Right lobe of liver (tissue), 6 donors: ENCODE measurements at regions not wholly inside any gene's neighbourhood (a gene's known extent, or its start where the extent isn't known, plus 50 kb on each side); places are given as distances from the start of the nearest gene placed in this dataset.
A peak's percentile ranks its signal among the peaks of the same experiment; 100 is the strongest.

ENCODE experiments used
- ATAC-seq, 4 donors: fragments of 200-7000 bp; cut with Tn5 transposase; one replicate each; pipeline ENCODE4 v1.9.1; 2020; ENCODE audit warnings: mild to moderate bottlenecking in 4 of 4, moderate library complexity in 4 of 4
- DNase-seq, 3 donors: peaks; one replicate each; pipeline ENCODE4 v3.0.0-alpha.2; 2020
- H3K27ac ChIP-seq, 3 donors: fragments of 200-600 bp; one replicate each; pipeline ENCODE4 v1.8.0; 2022
- H3K27me3 ChIP-seq, 2 donors: fragments of 200-600 bp; one replicate each; pipeline ENCODE4 v1.8.0; 2022
- H3K36me3 ChIP-seq, 4 donors: fragments of 200-600 bp; sonication (generic) in 1 of 4; one replicate each; pipeline versions ENCODE4 v1.5.1 to v1.8.0; 2017 to 2022; ENCODE audit warnings: control low read depth in 1 of 4
- H3K4me1 ChIP-seq, 4 donors: fragments of 200-600 bp; sonication (generic) in 1 of 4; one replicate each; pipeline versions ENCODE4 v1.5.1 to v1.8.0; 2017 to 2022; ENCODE audit warnings: control low read depth in 1 of 4
- H3K4me3 ChIP-seq, 3 donors: fragments of 200-600 bp; one replicate each; pipeline ENCODE4 v1.8.0; 2022
- H3K9me3 ChIP-seq, 4 donors: fragments of 200-600 bp; sonication (generic) in 1 of 4; one replicate each; pipeline versions ENCODE4 v1.5.1 to v1.8.0; 2017 to 2022; ENCODE audit warnings: control low read depth in 1 of 4
- POLR2A ChIP-seq: fragments of 450-650 bp; IDR thresholded peaks from one replicate; pipeline ENCODE4 v1.6.1; 2017; ENCODE audit warnings: antibody characterized with exemption, mild to moderate bottlenecking
- whole genome bisulfite sequencing: methylation state at CpG from one replicate; pipeline ENCODE4 v1.1.6; 2018; ENCODE audit warnings: low coverage, low lambda C conversion rate; ENCODE audit not compliant: insufficient coverage; ENCODE audit errors: missing lambda C conversion rate; 5-methylcytosine and 5-hydroxymethylcytosine counted together
- intact Hi-C, 2 donors: fragments of 100-400 bp; cut with DNase I; formaldehyde crosslinking; loops; one replicate each; pipeline versions ENCODE4 v1.11.2 to v1.14.1; 2022
- TF ChIP-seq, protein P1 (sequence below), 4 donors: fragments of 200-600 bp in 3 of 4; fragments of 450-650 bp in 1 of 4; IDR thresholded peaks; one replicate each; pipeline versions ENCODE4 v1.5.1 to v1.8.0; 2016 to 2022; ENCODE audit warnings: antibody characterized with exemption in 4 of 4, mild to moderate bottlenecking in 2 of 4
- donor health status: DM: no; HTN: yes; CAD: no.
- donor health status: DM: no; HTN: no; CAD: no.
- donor health status: DM: no; HTN: no; CAD: no.
- donor health status: DM: no; HTN: yes; CAD: no.
- donor health status: DM: no; HTN: yes; CAD: no.

DNA sequence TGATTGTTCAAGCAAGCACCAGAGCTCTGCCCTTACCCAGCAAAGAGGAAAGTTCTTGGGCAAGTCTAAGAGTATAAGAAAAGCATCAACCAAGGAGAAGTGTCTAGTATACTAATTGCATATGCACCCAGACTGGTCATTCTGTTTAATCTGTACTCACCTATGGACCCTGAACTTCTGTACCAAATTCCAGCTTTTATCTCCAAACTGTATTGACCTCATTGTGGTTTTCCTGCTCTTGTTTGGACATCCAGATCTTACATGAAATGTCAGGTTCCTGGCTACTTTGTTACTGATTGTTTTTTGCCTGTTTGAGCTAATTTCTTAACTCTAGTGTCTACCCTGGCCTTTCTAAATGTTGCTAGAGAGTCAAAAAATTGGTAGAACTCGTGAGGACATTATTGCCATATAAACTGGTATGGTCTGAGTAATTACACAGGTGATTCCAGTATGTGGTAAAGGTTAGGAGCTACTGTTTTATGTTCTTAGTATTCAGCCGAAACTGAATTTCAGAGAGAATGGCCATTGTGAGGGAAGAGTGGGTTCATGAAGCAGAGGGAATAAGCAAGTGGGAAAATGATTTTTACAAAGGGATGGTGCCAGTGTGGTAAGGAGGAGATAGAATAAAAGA is 146.3 kb downstream of the HNMT start:
- Histone ChIP-seq H3K27me3 (no peaks in the 10 kb centered on the region), H3K4me3 (no peak overlapping the region), H3K4me1 (peaks cover 0 to 9% (median 2%) of the 10 kb centered on the region in 4 donors), H3K36me3 (no peaks in the 10 kb centered on the region), H3K9me3 (no peaks in the 10 kb centered on the region), H3K27ac (peak overlapping the region; percentile 34 to 60 (median 39))
- TF ChIP-seq, protein P1, sequence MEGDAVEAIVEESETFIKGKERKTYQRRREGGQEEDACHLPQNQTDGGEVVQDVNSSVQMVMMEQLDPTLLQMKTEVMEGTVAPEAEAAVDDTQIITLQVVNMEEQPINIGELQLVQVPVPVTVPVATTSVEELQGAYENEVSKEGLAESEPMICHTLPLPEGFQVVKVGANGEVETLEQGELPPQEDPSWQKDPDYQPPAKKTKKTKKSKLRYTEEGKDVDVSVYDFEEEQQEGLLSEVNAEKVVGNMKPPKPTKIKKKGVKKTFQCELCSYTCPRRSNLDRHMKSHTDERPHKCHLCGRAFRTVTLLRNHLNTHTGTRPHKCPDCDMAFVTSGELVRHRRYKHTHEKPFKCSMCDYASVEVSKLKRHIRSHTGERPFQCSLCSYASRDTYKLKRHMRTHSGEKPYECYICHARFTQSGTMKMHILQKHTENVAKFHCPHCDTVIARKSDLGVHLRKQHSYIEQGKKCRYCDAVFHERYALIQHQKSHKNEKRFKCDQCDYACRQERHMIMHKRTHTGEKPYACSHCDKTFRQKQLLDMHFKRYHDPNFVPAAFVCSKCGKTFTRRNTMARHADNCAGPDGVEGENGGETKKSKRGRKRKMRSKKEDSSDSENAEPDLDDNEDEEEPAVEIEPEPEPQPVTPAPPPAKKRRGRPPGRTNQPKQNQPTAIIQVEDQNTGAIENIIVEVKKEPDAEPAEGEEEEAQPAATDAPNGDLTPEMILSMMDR (IDR thresholded peaks at IDR 0.05): no peak
- TF ChIP-seq POLR2A: no peak
- DNase-seq (no peak), ATAC-seq (peak; percentile 83 to 94 (median 88))
- intact Hi-C loops: no loop called here
- 44% methylated on average over 2 of the region's 2 CpGs for WGBS

DNA sequence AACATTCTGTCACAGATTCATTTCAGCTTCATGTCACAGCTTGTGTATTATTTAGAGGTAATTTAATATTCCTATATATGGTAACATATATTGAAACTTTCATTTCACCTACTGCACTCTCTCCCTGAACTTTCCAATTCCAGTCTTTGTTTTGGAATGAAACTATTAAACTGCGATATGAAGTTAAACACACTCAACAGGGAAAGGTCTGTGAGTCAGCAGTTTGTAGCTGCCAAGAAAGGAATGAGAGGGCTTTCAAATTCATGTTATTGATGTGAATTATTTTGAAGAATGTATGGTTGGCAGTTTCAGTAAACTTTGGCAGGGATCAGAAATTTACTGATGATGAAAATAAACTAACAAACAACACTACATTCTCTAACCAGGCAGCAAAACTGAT is 148.3 kb downstream of the HNMT start:
- H3K27ac ChIP-seq: no peak overlapping the region
- ATAC-seq (peak in 2 of 4 donors; percentile 33 to 63), DNase-seq (no peak)
- no peaks in the 10 kb centered on the region for H3K9me3 ChIP-seq
- H3K4me1 ChIP-seq: peaks cover 0 to 9% (median 2%) of the 10 kb centered on the region in 4 donors
- no peaks in the 10 kb centered on the region for H3K27me3 ChIP-seq
- H3K36me3 ChIP-seq: no peaks in the 10 kb centered on the region
- no peak overlapping the region for H3K4me3 ChIP-seq
- intact Hi-C loops: no loop called here
- 19% methylated on average over 1 of the region's 1 CpG for WGBS
- TF ChIP-seq, protein P1 (IDR thresholded peaks at IDR 0.05): no peak
- TF ChIP-seq POLR2A: no peak

DNA sequence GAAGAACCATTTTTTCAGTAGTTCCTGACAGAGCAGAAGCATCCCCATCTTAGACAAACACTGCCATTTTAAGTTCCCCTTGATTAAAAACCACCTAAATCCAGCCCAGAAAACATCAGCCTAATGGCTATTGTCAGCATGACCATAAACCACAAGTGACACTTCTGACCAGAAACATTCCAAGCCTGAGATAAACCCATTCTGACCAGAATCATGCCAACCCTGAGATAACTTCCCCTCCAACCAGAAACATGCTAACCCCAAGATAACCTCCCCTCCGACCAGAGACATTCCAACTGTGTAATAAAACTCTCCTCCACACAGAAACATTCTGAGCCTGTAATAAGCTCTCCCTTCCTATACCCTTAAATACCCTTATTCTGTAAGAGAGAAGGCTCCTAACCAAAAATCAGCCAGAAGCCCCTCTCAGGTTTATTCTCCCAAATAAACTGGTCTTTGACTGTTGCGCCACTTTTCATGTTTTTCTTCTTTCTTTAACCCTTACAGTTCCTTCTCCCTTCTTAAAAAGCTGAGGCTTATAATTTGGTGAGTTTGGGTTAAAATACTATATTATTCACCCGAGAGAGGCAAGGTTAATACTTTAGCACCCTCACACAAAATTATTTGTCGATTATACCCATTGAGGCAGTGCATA is 149.7 kb downstream of the HNMT start:
- Histone ChIP-seq H3K4me1 (peaks cover 0 to 9% (median 2%) of the 10 kb centered on the region in 4 donors), H3K9me3 (no peaks in the 10 kb centered on the region), H3K27ac (no peak overlapping the region), H3K36me3 (no peaks in the 10 kb centered on the region), H3K27me3 (no peaks in the 10 kb centered on the region), H3K4me3 (no peak overlapping the region)
- ATAC-seq (no peak), DNase-seq (no peak)
- WGBS: 82% methylated on average over 4 of the region's 4 CpGs
- no peak for TF ChIP-seq POLR2A
- TF ChIP-seq, protein P1 (IDR thresholded peaks at IDR 0.05): no peak
- intact Hi-C loops: no loop called here

DNA sequence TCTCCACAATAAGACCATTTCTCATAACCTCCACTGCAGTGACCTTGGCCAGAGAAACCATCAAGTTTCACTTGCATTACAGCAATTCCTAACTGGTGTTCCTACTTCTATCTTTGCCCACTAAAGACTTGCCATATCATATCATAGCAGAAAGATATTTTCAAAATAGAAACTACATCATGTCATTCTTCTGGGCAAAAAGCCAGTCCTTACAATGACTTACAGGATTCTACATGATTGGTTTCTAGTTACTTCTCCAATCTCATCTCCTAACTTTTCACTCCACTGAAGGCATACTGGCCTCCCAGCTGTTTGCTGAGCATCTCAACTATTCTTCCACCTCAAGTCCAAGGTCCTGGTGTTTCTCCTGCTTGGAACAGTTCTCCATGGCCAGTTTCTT is 151.4 kb downstream of the HNMT start:
- no peaks in the 10 kb centered on the region for H3K36me3 ChIP-seq
- H3K4me1 ChIP-seq: peaks cover 0 to 8% (median 2%) of the 10 kb centered on the region in 4 donors
- no peak for TF ChIP-seq POLR2A
- TF ChIP-seq, protein P1 (IDR thresholded peaks at IDR 0.05): no peak
- no peak for DNase-seq
- no peaks in the 10 kb centered on the region for H3K9me3 ChIP-seq
- no peaks in the 10 kb centered on the region for H3K27me3 ChIP-seq
- H3K27ac ChIP-seq: no peak overlapping the region
- ATAC-seq: no peak
- H3K4me3 ChIP-seq: no peak overlapping the region
- intact Hi-C loops: no loop called here
